Sigmoid colon (tissue), 4 donors: ENCODE measurements at regions not wholly inside any gene's neighbourhood (a gene's known extent, or its start where the extent isn't known, plus 50 kb on each side); places are given as distances from the start of the nearest gene placed in this dataset.

Experiments used
- EP300 ChIP-seq, 4 donors: sonication (generic); formaldehyde crosslinking; IDR thresholded peaks; one replicate each; pipeline ENCODE4 v1.6.1; 2017; ENCODE audit warnings: antibody characterized with exemption in 4 of 4
- TF ChIP-seq, protein P1 (sequence below), 4 experiments: fragments of 450-650 bp in 3 of 4; fragments of 200-600 bp in 1 of 4; IDR thresholded peaks; one replicate each; pipeline ENCODE4 v1.5.1; 2016 to 2019; ENCODE audit warnings: antibody characterized with exemption in 4 of 4, mild to moderate bottlenecking in 3 of 4, moderate library complexity in 2 of 4

GRCh38 chr12:21001778-21002177, 129.2 kb upstream of the SLCO1B1 start:
- TF ChIP-seq, protein P1, sequence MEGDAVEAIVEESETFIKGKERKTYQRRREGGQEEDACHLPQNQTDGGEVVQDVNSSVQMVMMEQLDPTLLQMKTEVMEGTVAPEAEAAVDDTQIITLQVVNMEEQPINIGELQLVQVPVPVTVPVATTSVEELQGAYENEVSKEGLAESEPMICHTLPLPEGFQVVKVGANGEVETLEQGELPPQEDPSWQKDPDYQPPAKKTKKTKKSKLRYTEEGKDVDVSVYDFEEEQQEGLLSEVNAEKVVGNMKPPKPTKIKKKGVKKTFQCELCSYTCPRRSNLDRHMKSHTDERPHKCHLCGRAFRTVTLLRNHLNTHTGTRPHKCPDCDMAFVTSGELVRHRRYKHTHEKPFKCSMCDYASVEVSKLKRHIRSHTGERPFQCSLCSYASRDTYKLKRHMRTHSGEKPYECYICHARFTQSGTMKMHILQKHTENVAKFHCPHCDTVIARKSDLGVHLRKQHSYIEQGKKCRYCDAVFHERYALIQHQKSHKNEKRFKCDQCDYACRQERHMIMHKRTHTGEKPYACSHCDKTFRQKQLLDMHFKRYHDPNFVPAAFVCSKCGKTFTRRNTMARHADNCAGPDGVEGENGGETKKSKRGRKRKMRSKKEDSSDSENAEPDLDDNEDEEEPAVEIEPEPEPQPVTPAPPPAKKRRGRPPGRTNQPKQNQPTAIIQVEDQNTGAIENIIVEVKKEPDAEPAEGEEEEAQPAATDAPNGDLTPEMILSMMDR (IDR thresholded peaks at IDR 0.05), result no peak
- TF ChIP-seq EP300 (IDR thresholded peaks at IDR 0.05), result no peak
